ENCODE measurements at regions not wholly inside any gene's neighbourhood (a gene's known extent, or its start where the extent isn't known, plus 50 kb on each side); places are given as distances from the start of the nearest gene placed in this dataset.
"Not testable (repeated sequence)": the region's sequence is repeated elsewhere in the genome, so short reads cannot be mapped to it uniquely, and the experiment has no call there.

DNA sequence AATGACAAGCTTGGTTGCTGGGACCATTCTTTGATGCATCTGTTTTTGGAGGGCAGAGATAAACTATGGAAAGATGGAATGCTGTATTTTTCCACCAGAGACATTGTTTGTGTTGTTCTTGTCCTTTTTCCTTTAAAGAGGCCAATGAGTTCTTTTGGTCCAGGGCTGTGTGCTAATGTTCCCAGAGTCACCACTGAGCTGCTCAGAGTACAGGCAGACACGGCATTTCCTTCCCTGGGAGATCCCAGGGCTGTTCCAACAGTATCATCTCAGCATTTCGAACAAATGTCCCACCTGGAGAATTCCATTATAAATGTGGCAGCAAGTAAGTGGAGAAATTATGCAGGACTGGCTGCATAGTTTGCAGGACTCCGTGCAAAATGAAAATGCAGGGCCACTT, 190.6 kb downstream of the IL20RB start:
- Mint-ChIP-seq H3K27ac (no peak overlapping the region), H3K4me1 (ENCODE audit: low read depth in 2 of 2) (no peaks in the 10 kb centered on the region), H3K9me3 (no peaks in the 10 kb centered on the region), H3K27me3 (peaks cover 33 to 37% of the 10 kb centered on the region in 2 donors), H3K4me3 (no peak overlapping the region), H3K36me3 (ENCODE audit: insufficient read depth) (no peaks in the 10 kb centered on the region)
- ATAC-seq (replicated peaks) (no peak), DNase-seq (no peak)

DNA sequence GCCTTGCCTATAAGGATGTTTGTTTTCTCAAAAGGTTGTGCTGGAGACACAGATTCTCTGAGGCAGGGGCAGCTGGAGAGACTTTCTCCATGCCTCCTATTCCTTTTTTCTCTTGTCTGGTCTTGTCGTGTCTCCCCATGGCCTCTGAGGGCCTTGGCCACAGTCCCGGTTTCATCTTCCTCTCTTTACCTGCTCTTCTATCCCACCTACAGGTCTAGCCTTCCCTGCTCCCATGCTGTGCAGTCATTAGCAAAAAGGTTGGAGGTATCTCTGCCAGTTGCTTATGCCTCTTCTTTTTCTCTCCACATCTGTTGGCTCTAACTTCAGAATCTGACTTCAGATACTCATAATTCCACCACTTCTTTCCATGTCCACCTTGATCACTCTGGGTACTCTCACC, 191.1 kb downstream of the IL20RB start:
- H3K36me3 Mint-ChIP-seq (ENCODE audit: insufficient read depth) = no peaks in the 10 kb centered on the region
- DNase-seq (no peak), ATAC-seq (replicated peaks) (no peak)
- H3K27me3 Mint-ChIP-seq = peaks cover 33 to 37% of the 10 kb centered on the region in 2 donors
- no peaks in the 10 kb centered on the region for H3K9me3 Mint-ChIP-seq
- no peak overlapping the region for H3K4me3 Mint-ChIP-seq
- H3K4me1 Mint-ChIP-seq (ENCODE audit: low read depth in 2 of 2) = no peaks in the 10 kb centered on the region
- H3K27ac Mint-ChIP-seq = no peak overlapping the region

DNA sequence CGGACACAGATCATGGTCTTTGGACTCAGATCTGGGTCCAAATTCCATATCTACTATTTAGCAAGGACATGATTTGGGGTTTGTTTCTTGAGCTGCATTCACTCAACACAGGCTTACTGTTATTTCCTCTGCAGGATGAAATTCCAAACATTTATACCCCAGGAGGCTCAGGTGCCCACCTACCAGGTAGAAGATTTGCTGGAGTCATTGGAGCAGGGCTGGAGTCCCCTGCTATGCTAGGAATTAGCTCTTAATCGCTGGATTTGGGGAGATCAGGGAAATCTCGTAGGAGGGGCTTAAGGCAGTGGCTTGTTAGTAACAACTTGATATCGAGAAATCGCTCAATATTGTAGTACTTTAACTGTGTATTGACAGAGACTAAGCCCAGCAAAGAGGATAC, 193.0 kb downstream of the IL20RB start:
- H3K4me1 Mint-ChIP-seq (ENCODE audit: low read depth in 2 of 2) = no peaks in the 10 kb centered on the region
- no peaks in the 10 kb centered on the region for H3K9me3 Mint-ChIP-seq

DNA sequence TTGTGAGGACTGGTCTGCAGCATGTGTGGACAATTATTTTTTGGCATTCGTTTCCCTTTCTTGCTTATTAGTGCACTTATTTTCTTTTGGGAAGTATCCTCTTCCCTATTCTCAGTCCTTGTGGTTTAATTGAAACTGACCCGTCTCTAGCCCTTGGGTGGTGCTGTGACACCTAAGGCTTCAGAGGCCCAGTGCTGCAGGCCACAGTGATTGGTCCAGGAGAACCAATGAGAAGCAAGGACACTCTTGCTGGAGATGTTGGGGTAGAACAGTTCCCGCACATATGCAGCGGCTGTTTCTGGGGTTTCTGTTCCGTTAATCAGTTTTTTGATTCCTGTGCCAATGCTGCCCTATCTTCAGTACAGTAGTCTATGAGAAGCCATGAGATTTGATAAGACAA, 195.3 kb downstream of the IL20RB start:
- peaks cover 25 to 30% of the 10 kb centered on the region in 2 donors for H3K27me3 Mint-ChIP-seq
- DNase-seq; ATAC-seq (replicated peaks): not testable (repeated sequence)

More for the DNA sequence above, 193.0 kb downstream of the IL20RB start:
- ATAC-seq (replicated peaks) = no peak
- H3K27ac Mint-ChIP-seq = no peak overlapping the region
- peaks cover 23 to 37% of the 10 kb centered on the region in 2 donors for H3K27me3 Mint-ChIP-seq
- no peaks in the 10 kb centered on the region for H3K36me3 Mint-ChIP-seq (ENCODE audit: insufficient read depth)
- DNase-seq = no peak
- H3K4me3 Mint-ChIP-seq = no peak overlapping the region

DNA sequence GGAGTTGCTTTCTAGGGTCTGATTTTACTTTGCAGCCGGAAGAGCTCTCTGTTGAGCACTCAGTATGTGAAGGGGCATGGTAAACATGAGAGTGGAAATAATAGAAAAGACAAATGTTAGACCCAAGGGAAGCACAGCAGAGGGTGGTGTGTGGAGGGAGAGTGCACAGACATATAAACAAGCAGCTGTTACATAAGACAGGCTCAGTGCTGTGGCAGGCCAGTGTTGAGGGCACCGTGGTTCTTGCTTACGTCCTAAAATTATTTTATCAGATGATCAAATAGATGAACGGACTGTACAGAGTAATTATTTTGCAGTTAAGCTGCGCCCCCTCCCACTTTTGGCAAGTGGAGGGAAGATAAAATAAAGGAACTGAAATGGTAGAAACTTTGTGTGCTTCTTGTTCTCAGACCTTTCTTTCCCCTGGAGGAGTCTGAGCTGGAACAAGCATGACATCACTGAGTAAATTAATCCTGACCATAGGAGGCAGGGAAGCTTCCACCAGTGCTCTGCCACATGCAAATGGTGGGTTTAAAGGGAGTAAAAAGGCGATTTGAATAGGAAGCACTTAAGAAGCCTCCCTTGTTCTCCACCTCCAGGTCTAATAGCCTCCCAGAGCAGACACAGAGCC, 205.6 kb downstream of the IL20RB start:
- no peaks in the 10 kb centered on the region for H3K9me3 Mint-ChIP-seq
- H3K4me3 Mint-ChIP-seq = no peak overlapping the region
- ATAC-seq (replicated peaks) = no peak

More for the DNA sequence above, 195.3 kb downstream of the IL20RB start:
- not testable (repeated sequence) for H3K4me1 Mint-ChIP-seq (ENCODE audit: low read depth in 2 of 2); H3K4me3 Mint-ChIP-seq; H3K9me3 Mint-ChIP-seq; H3K36me3 Mint-ChIP-seq (ENCODE audit: insufficient read depth); H3K27ac Mint-ChIP-seq

DNA sequence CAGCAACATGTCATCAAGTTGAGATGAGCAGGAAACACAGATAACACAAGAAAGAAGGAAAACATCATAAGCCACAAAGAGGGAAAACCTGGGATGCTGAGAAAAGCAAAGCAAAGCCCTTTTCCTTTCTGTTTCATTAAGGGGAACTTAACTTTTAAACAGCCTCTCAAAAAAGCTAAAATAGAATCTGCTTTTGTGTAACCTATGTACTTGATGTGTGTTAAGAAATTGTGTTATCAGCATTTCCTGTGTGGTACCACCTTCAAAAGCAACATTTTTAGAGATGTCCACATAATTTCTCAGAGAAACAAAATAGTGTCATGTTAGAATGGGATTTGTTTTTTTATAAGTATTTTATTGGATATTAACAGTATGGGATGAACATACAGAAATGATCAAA, 206.2 kb downstream of the IL20RB start:
- no peak for ATAC-seq (replicated peaks)
- no peaks in the 10 kb centered on the region for H3K4me1 Mint-ChIP-seq (ENCODE audit: low read depth in 2 of 2)
- H3K4me3 Mint-ChIP-seq = no peak overlapping the region
- no peaks in the 10 kb centered on the region for H3K9me3 Mint-ChIP-seq
- peaks cover 24 to 31% of the 10 kb centered on the region in 2 donors for H3K27me3 Mint-ChIP-seq
- H3K36me3 Mint-ChIP-seq (ENCODE audit: insufficient read depth) = no peaks in the 10 kb centered on the region
- DNase-seq = no peak
- H3K27ac Mint-ChIP-seq = no peak overlapping the region

More for the DNA sequence above, 205.6 kb downstream of the IL20RB start:
- H3K27ac Mint-ChIP-seq = no peak overlapping the region
- H3K27me3 Mint-ChIP-seq = peaks cover 24 to 31% of the 10 kb centered on the region in 2 donors
- no peak for DNase-seq
- no peaks in the 10 kb centered on the region for H3K36me3 Mint-ChIP-seq (ENCODE audit: insufficient read depth)
- H3K4me1 Mint-ChIP-seq (ENCODE audit: low read depth in 2 of 2) = no peaks in the 10 kb centered on the region

DNA sequence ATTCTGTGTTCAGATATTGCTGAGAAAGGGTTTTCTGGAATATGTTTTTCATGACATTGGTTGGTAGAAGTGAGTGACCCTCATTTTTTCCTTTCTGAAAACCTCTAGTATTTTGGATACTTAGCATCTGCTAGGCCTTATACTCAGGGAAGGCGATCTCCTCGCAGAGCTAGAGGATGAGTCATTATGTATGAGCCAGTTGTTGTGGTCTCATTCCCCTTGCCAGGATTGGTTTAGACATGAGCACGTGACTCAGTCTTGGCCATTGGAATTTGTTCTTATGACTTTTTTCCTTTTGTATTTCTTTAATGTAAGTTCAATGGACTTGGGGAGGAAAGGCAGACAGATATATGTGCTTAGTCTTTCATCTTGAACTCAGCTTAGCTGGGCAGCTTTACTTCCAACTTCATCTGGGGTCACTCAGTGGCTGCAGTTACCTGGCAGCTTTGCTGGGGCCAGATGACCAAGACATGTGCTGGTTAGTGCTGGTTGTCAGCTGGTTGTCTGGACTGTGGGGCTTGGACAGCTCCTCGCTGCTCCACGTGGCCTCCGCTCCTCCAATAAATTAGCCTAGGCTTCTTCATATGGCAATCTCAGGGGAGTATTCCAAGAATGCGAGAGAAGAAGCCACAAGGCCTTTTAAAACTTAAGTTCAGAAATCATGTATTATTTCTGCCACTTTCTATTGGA, 207.5 kb downstream of the IL20RB start:
- H3K4me3 Mint-ChIP-seq = no peak overlapping the region
- H3K27ac Mint-ChIP-seq = no peak overlapping the region
- H3K4me1 Mint-ChIP-seq (ENCODE audit: low read depth in 2 of 2) = no peaks in the 10 kb centered on the region
- ATAC-seq (replicated peaks) = no peak
- no peaks in the 10 kb centered on the region for H3K36me3 Mint-ChIP-seq (ENCODE audit: insufficient read depth)
- peaks cover 24 to 26% of the 10 kb centered on the region in 2 donors for H3K27me3 Mint-ChIP-seq
- no peak for DNase-seq
- H3K9me3 Mint-ChIP-seq = peaks cover 0 to 3% of the 10 kb centered on the region in 2 donors

DNA sequence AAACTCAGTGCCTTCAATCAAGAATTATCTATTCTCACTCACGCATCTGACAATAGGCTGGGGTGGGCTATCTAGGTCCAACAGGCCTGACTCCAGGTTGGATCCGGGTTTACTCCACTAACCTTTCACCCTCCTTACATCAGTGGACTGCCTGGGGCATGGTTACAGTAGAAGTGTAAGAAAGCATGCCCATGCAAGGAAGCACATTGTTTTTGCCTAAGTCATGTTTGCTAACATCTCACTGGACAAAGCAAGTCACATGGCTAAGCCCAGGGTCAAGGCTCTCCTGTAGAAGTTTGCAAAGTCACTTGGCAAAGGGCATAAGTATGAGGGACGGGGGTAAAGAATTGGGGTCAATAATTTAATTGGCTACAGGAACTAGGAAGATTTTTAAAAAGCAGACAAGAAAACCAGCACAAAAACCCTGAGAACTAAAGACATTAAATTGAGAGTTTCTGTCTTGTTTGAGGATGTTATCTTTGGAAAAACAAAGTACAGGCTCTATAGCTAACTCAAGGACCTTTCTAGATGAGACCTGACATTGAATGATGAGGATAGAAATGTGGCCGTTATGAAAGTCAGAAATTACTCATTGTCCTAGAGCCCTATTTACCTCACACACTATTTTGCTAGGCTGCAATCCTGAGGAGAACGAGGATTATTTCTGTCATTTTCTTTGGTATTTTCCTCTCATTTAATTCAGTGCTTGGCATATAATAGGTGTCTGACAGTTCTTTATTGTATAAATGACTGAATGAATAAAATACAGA, 214.2 kb downstream of the IL20RB start:
- H3K4me3 Mint-ChIP-seq = no peak overlapping the region
- H3K4me1 Mint-ChIP-seq (ENCODE audit: low read depth in 2 of 2) = no peaks in the 10 kb centered on the region
- DNase-seq (no peak), ATAC-seq (replicated peaks) (no peak)
- H3K9me3 Mint-ChIP-seq = peaks cover 0 to 6% of the 10 kb centered on the region in 2 donors
- no peak overlapping the region for H3K27ac Mint-ChIP-seq
- H3K27me3 Mint-ChIP-seq = peaks cover 26 to 43% of the 10 kb centered on the region in 2 donors
- no peaks in the 10 kb centered on the region for H3K36me3 Mint-ChIP-seq (ENCODE audit: insufficient read depth)

DNA sequence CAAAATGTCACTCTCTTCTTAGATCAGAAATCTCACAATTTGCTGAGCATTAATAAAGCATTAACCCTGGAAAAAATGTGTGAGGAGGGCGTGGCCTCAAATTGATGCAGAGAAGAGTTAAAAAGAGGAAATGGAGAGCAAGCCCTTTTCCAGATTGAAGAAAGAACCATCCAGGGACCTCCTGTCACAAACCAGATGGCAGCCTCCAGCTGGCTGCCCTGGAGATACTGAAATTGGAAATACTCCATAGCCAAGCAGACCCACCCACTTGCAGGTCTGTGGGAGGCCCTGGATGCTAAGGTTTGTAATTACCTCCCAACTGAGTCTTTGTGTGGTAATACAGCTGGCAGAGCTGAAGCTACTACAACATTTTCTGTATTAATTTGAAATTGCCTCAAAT, 214.9 kb downstream of the IL20RB start:
- peaks cover 0 to 6% of the 10 kb centered on the region in 2 donors for H3K9me3 Mint-ChIP-seq
- no peak overlapping the region for H3K27ac Mint-ChIP-seq
- H3K36me3 Mint-ChIP-seq (ENCODE audit: insufficient read depth) = no peaks in the 10 kb centered on the region
- H3K27me3 Mint-ChIP-seq = peaks cover 26 to 43% of the 10 kb centered on the region in 2 donors
- no peak for DNase-seq
- no peaks in the 10 kb centered on the region for H3K4me1 Mint-ChIP-seq (ENCODE audit: low read depth in 2 of 2)
- no peak for ATAC-seq (replicated peaks)
- H3K4me3 Mint-ChIP-seq = no peak overlapping the region

DNA sequence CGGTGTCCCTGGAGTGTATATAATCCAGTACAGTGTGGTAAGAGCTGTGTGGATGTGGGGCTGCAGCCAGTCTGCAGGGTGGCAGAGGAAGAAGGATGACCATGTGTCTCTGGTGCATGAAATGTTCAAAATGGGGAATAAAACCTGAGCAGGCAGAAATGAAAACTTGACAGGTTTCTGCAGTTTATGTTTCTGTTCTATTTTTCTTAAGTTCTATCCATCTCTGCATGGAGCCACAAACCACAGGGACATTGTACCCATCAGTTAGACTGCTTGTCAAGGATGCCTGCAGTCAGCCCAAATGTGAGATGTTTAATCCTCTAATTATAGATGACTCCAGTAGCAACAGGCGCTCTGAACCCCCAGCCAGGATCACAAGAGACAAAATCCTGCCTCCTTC, 216.7 kb downstream of the IL20RB start:
- Mint-ChIP-seq H3K27me3 (peaks cover 26 to 43% of the 10 kb centered on the region in 2 donors), H3K27ac (no peak overlapping the region), H3K36me3 (ENCODE audit: insufficient read depth) (no peaks in the 10 kb centered on the region), H3K4me1 (ENCODE audit: low read depth in 2 of 2) (no peaks in the 10 kb centered on the region), H3K9me3 (peaks cover 0 to 6% of the 10 kb centered on the region in 2 donors), H3K4me3 (no peak overlapping the region)
- ATAC-seq (replicated peaks) (no peak), DNase-seq (no peak)

DNA sequence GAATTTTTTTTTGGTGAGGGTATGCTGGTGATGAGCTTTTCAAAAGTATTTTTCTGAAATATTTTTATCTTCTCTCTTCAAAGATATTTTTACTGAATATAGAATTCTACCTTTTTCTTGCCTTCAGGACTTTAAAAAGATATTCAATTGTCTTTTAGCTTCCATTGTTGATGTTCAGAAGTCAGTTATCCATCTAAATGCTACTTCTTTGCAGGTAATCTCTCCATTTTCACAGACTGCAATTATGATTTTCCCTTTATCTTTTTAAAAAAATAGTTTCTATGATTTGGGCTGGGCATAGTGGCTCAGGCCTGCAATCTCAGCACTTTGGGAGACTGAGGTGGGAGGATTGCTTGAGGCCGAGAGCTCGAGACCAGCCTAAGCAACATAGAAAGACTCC, 222.4 kb downstream of the IL20RB start:
- peaks cover 0 to 11% of the 10 kb centered on the region in 2 donors for H3K27me3 Mint-ChIP-seq
- H3K4me1 Mint-ChIP-seq (ENCODE audit: low read depth in 2 of 2) = no peaks in the 10 kb centered on the region
- no peak overlapping the region for H3K27ac Mint-ChIP-seq
- ATAC-seq (replicated peaks) (no peak), DNase-seq (no peak)
- H3K4me3 Mint-ChIP-seq = no peak overlapping the region
- H3K9me3 Mint-ChIP-seq = no peaks in the 10 kb centered on the region
- H3K36me3 Mint-ChIP-seq (ENCODE audit: insufficient read depth) = no peaks in the 10 kb centered on the region

DNA sequence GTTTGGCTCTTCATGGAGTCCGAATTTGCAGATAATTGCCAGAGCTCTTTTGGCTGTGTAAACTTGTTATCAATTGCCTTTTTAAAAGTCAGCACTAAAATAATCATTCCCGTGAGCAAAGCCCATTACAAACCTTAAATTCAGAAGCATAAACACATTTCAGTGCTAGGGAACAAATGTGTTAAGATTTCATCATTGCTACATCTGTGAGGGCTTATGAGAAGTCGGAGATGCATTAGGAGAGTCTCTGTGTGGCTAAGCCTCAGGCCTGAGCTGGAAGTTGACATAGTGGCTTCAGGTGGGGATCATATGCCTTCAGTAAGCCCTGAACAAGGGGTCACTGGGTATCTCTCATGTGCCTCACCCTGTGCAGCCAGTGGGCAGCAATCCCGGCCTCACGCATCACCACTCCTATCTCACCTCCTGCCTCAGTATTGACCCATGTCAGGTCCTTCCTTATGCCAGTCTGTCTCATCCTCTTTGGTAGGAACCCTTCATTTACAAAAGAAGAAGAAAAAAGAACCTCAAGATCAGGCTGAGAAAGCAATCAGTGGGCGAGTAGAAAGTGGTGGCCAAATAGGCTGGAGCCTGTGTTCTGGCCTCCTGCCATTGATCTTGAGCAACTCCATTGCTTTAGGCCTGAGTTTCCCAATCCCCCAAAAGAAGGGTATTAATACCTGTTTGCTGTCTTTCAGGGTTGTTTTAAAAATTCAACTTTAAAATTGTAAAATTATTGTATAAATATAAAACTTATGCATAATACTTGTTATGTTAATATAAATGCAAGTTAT, 233.5 kb downstream of the IL20RB start:
- peaks cover 0 to 9% of the 10 kb centered on the region in 2 donors for H3K9me3 Mint-ChIP-seq
- no peak overlapping the region for H3K27ac Mint-ChIP-seq
- no peaks in the 10 kb centered on the region for H3K4me1 Mint-ChIP-seq (ENCODE audit: low read depth in 2 of 2)
- H3K27me3 Mint-ChIP-seq = peaks cover 0 to 28% of the 10 kb centered on the region in 2 donors
- H3K4me3 Mint-ChIP-seq = no peak overlapping the region
- no peaks in the 10 kb centered on the region for H3K36me3 Mint-ChIP-seq (ENCODE audit: insufficient read depth)
- ATAC-seq (replicated peaks) = no peak
- no peak for DNase-seq

DNA sequence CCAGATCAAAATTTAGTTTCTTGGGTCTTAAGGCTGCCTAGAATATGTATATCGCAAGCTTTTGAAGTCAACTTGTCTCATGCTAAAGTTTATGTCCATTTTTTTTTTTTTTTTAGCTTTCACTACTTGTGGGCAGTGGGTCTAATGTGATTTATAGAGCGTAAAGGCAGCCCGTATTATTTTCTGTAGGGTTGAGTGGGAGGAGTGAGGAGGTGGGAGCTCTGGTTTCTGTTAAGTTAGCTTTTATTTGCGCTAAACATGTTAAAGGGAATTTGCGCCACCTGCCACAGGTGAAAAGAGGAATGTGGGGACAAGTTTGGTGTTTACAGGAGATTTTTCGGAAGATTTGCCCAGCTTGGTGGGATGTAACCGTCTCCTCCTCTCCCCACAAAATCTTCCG, 234.2 kb downstream of the IL20RB start:
- H3K36me3 Mint-ChIP-seq (ENCODE audit: insufficient read depth) = no peaks in the 10 kb centered on the region
- ATAC-seq (replicated peaks) (no peak), DNase-seq (no peak)
- peaks cover 0 to 9% of the 10 kb centered on the region in 2 donors for H3K9me3 Mint-ChIP-seq
- no peaks in the 10 kb centered on the region for H3K4me1 Mint-ChIP-seq (ENCODE audit: low read depth in 2 of 2)
- no peak overlapping the region for H3K4me3 Mint-ChIP-seq
- H3K27ac Mint-ChIP-seq = no peak overlapping the region
- H3K27me3 Mint-ChIP-seq = peaks cover 0 to 28% of the 10 kb centered on the region in 2 donors

Data from effector memory CD8-positive, alpha-beta T cell (primary cell).